IPS DF 4.7 (cell line): ENCODE measurements at regions not wholly inside any gene's neighbourhood (a gene's known extent, or its start where the extent isn't known, plus 50 kb on each side); places are given as distances from the start of the nearest gene placed in this dataset.

Source experiments
- DNase-seq: peaks from one replicate; pipeline ENCODE4 v3.0.0-alpha.2; 2013; ENCODE audit warnings: low spot score; ENCODE audit errors: extremely low read depth

- no peak for DNase-seq
Observed at GRCh38 chr12:94095618-94096017, 52.8 kb upstream of the PLXNC1 start.

- DNase-seq = no peak
Observed at GRCh38 chr12:94098466-94098865, 49.9 kb upstream of the PLXNC1 start.
